Astrocyte of the spinal cord (primary cell): ENCODE measurements at regions not wholly inside any gene's neighbourhood (a gene's known extent, or its start where the extent isn't known, plus 50 kb on each side); places are given as distances from the start of the nearest gene placed in this dataset.
"Not testable (repeated sequence)": the region's sequence is repeated elsewhere in the genome, so short reads cannot be mapped to it uniquely, and the experiment has no call there.

Source experiments
- DNase-seq: peaks from one replicate; pipeline ENCODE4 v3.0.0; 2011; ENCODE audit warnings: low read depth, low spot score
- H3K4me3 ChIP-seq: 2 replicates; pipeline ENCODE4 v1.5.1; 2011; ENCODE audit warnings: low read depth, mild to moderate bottlenecking, low read length, moderate library complexity
- in situ Hi-C: cut with HindIII; loops from 2 replicates; pipeline ENCODE4 v1.10.0; 2017; ENCODE audit warnings: low sequenced_read_pairs
- TF ChIP-seq, protein P1 (sequence below): IDR thresholded peaks from 2 replicates; pipeline ENCODE4 v1.5.1; 2012; ENCODE audit warnings: low read depth, mild to moderate bottlenecking, low read length, inconsistent platforms

GRCh38 chr14:106134886-106135285, 608.5 kb downstream of the TMEM121 start:
- no peak for DNase-seq
- H3K4me3 ChIP-seq: no peak overlapping the region
- TF ChIP-seq, protein P1, sequence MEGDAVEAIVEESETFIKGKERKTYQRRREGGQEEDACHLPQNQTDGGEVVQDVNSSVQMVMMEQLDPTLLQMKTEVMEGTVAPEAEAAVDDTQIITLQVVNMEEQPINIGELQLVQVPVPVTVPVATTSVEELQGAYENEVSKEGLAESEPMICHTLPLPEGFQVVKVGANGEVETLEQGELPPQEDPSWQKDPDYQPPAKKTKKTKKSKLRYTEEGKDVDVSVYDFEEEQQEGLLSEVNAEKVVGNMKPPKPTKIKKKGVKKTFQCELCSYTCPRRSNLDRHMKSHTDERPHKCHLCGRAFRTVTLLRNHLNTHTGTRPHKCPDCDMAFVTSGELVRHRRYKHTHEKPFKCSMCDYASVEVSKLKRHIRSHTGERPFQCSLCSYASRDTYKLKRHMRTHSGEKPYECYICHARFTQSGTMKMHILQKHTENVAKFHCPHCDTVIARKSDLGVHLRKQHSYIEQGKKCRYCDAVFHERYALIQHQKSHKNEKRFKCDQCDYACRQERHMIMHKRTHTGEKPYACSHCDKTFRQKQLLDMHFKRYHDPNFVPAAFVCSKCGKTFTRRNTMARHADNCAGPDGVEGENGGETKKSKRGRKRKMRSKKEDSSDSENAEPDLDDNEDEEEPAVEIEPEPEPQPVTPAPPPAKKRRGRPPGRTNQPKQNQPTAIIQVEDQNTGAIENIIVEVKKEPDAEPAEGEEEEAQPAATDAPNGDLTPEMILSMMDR: no peak
- in situ Hi-C loops: no loop called here

DNA sequence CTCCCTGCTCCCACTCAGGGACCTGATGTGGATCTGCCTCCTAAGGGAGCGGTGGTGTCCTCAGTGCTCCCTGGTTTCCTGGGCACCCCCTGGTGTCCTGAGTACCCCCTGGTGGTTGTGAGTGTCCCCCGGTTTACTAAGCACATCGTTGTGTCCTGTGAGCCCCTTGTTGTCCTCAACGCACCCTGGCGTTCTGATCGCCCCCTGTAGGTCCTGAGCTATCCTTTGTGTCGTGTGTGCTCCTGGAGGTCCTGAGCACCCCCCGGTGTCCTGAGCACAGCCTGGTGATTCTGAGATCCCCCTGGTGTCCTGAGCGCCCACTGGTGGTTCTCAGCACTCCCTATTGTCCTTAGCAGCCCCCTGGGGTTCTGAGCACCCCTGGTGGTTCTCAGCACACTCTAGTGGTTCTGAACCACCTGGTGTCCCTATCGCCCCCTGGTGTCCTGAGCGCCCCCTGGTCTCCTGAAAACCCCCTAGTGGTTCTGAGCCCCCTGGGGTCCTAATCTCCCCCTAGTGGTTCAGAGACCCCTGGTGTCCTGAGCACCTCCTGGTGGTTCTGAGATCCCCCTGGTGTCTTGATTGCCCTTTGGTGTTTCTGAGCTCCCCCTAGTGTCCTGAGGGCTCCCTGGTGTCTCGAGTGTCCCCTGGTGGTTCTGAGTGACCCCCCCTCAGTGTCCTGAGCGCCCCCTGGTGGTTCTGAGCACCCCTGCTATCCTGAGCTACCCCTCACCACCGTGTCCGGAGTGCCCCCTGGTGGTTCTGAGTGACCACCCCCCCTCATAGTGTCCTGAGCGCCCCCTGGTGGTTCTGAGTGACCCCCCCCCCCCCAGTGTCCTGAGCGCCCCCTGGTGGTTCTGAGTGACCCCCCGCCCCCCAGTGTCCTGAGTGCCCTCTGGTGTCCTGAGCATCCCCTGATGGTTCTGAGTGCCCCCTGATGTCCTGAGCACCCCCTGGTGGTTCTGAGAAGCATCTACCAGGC, 615.1 kb downstream of the TMEM121 start:
- in situ Hi-C loops: no loop called here
- DNase-seq: no peak
- TF ChIP-seq, protein P1: no peak
- H3K4me3 ChIP-seq: no peak overlapping the region

- DNase-seq, H3K4me3 ChIP-seq, in situ Hi-C loops: not testable (repeated sequence)
These were observed 619.3 kb downstream of the TMEM121 start for GRCh38 chr14:106145731-106146130.

GRCh38 chr14:106153362-106153955, 627.1 kb downstream of the TMEM121 start:
- in situ Hi-C loops: not testable (repeated sequence)

DNA sequence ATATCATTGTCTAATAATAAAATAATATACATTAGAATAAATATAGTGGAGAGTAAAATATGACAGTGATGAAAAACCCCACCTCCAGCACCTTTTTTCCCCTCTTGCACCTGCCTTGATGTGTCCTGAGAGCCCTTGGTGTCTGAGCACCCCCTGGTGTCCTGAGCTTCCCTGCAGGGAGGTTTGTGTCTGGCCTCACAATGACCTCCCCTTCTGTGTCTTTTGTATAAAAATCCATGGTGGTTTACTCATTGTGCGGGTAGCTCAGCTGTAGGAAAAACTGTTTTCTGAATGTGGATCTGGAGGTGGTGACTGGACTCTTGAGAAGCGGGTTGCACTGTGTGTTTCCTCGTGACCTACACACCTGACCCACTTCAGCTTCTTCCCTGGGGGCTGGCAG, 636.9 kb downstream of the TMEM121 start:
- no peak for DNase-seq
- in situ Hi-C loops: no loop called here

More at GRCh38 chr14:106153362-106153955, 627.1 kb downstream of the TMEM121 start:
- H3K4me3 ChIP-seq, DNase-seq: not testable (repeated sequence)
- TF ChIP-seq, protein P1: peak; percentile 44

GRCh38 chr14:106163812-106164211, 637.4 kb downstream of the TMEM121 start:
- in situ Hi-C loops, DNase-seq, H3K4me3 ChIP-seq: not testable (repeated sequence)

More for the DNA sequence above, 636.9 kb downstream of the TMEM121 start:
- TF ChIP-seq, protein P1: no peak
- H3K4me3 ChIP-seq: no peak overlapping the region

GRCh38 chr14:106166232-106166631, 639.8 kb downstream of the TMEM121 start:
- no peak for DNase-seq
- no peak overlapping the region for H3K4me3 ChIP-seq
- in situ Hi-C loops: no loop called here
- TF ChIP-seq, protein P1: no peak
